ENCODE measurements at regions not wholly inside any gene's neighbourhood (a gene's known extent, or its start where the extent isn't known, plus 50 kb on each side); places are given as distances from the start of the nearest gene placed in this dataset.

DNA sequence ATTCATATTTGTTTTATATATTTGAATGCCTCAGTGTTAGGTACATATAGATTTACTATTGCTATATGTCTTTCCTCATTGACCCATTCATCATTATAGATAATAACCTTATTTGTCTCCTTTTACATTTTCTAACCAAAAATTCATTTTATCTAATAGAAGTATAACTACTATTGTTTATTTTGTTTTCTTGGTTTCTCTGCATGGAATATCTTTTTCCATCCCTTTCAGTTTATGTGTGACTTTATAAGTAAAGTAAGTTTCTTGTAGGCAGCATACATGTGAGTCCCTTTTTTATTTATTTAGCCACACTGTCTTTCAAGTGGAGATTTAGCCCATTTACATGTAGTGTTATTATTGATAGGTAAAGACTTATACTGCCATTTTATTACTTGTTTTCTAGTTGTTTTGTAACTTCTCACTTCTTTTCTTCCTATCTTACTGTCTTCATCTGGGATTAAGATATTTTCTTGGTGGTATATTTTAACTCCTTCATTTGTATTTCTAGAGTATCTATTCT lies 572.0 kb upstream of the MAN1A1 start (continued):
- TF ChIP-seq HDAC2 (IDR thresholded peaks at IDR 0.05; ENCODE audit: borderline replicate concordance in 1 of 2, low read depth in 2 of 2, low read length in 2 of 2) (no peak), TCF12 (IDR thresholded peaks at IDR 0.05; ENCODE audit: low read depth, low read length) (no peak), SRF (IDR thresholded peaks at IDR 0.05; ENCODE audit: low read depth, low read length) (no peak), RBBP5 (IDR thresholded peaks at IDR 0.05; ENCODE audit: borderline replicate concordance, low read depth, low read length) (no peak), POLR2AphosphoS5 (IDR thresholded peaks at IDR 0.05; ENCODE audit: low read depth, low read length) (no peak)
